NCI-H526 (cell line): ENCODE measurements at regions not wholly inside any gene's neighbourhood (a gene's known extent, or its start where the extent isn't known, plus 50 kb on each side); places are given as distances from the start of the nearest gene placed in this dataset.
"Not testable (repeated sequence)": the region's sequence is repeated elsewhere in the genome, so short reads cannot be mapped to it uniquely, and the experiment has no call there.

Source experiments
- DNase-seq, 2 experiments: peaks; one replicate each; lab custom pipeline; 2025; lab: John Stamatoyannopoulos, UW

DNA sequence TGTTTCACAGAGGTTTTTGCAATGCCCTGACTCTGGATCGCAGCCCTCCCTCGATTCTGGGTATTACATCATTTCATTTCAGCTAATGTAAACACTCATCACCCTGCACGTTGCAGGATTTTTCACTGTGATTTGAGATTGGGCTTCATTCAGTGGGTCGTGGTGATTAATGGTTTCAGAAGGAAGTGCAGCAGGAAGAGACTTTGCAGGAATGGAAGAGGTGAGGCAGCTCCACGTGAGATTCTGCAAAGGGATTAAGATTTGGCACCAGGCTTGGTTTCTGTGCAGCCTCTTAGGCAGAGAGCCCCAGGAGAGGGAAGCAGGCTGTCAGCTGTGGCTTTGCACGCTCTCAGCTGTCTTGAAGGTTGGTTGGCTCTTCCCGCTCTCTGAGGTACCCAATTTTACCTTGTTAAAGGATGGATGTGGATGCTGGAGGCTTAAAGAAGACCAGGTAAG lies 95.2 kb downstream of the PLCE1 start:
- DNase-seq: no peak

GRCh38 chr10:94091649-94092048 lies 97.9 kb downstream of the PLCE1 start:
- no peak for DNase-seq

DNA sequence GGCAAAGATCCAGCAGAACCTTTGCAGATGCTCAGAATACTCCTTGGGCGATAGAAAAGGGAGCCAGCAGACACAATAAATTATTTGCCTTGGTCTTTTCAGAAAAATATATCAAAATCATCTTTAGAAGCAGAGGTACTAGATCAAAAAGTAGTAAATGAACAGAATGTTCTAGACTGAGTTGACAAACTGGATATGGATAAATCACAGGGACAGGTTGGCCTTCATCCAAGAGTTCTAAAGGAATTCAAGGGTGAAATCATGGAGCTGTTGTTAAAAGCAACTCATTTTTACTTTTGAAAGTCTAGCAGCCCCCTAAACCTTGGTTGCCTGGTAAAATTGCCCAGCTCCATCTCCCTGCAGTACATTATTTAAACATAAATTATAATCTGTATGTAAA lies 99.1 kb downstream of the PLCE1 start:
- DNase-seq: no peak

DNA sequence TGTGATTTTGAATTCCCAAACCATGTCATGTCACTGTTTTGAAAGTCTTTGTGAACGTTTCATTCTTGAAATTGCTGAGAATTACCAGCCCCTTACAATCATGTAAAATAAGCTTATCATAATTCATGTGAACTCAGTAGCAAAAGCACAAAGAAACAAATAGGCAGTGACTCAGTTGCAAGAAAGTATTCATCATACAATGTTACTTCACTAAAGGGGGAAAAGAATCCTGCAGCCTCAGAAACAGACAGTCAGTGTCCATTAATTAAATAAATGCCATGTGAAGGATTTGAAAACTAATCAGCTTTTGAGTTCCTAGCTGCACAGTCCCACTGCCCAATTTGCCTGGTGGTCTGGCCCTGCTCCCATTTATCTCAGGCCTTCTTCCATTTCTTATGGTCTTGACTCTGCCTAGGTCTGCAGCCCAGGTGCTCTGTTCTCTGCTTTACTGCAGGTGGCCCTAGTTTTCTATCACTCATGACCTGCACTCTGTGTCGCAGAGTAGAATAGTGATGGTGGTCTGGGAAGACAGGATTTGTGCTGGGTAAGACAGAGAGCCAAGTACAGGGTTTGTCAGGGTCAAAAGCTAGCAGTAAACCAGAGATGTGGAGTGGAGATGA lies 99.7 kb downstream of the PLCE1 start:
- no peak for DNase-seq

DNA sequence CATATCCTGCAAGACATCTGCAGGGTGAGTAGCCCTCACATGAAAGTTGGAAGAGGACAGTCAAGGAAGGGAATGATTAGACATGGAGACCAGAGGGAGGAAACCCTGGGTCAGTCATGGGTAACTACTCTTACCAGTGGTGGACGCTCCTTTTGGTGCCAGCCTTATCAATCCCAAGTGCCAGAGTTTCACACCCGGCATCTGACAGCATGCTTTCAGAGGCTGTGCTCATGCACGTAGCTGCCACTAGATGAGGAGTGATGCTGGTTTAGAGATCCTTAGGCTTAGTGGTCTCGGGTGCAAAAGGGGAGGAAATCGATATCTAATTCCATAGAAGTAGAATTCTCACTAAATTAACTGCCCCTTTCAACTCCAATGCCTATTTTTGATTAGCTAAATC lies 100.8 kb downstream of the PLCE1 start:
- no peak for DNase-seq

- no peak for DNase-seq
Measured at GRCh38 chr10:94097656-94098055, 103.9 kb downstream of the PLCE1 start.

- DNase-seq: no peak
Measured at GRCh38 chr10:94098896-94099295, 105.2 kb downstream of the PLCE1 start.

GRCh38 chr10:94101894-94102293 lies 108.2 kb downstream of the PLCE1 start:
- DNase-seq: no peak

- no peak for DNase-seq
Measured at GRCh38 chr10:94102436-94102835, 108.7 kb downstream of the PLCE1 start.

- DNase-seq: no peak
Measured at GRCh38 chr10:94103192-94103591, 109.5 kb downstream of the PLCE1 start.

DNA sequence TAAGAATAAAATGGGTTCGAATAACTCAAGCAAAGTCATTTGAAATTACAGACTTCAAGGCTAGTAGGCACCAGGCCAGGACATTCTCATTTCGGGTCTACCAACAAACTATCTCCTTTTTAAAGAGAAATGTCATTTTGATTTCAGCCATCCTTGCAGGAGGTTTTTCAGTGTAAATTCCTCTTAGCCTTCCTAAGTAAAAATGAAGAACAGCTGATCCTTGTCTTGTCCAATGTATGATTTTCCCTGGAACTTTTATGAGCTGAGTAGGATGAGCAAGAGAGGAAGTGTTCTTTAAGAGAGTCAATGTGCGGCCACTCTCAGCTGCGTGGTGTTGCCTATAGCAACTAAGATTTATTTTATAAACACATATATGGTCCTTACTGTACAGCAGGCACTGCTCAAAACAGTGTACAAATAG lies 110.1 kb downstream of the PLCE1 start:
- DNase-seq: no peak

DNA sequence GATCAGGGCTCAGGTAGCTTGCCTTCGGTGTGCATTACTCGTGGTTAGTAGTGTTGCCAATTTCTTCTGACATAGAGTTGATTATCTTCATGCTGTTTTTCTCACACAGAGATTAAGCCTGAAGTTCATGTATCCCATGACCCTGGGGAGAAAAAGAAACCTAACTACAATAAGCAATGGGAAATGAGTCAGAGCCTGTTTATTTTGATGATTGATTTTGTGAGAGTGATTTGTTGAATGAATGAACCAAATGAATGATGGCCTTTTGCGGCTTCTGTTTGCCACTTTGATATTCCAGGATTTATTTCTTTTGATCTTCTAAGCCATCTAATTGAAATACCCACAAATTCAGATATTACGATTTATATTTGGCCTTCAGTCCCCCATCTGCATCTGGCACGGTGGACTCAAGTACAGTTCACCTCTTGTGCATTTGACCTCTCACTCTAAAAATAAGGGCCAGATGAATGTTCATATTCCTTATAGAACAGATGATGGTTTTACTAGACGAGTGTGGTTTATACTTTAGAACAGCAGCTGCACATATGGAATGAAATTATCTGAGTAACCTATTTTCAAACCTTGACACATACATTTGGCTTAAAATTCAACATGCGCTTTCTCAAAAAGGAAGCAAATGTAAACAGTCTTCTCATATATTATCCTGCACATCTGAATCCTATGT lies 110.7 kb downstream of the PLCE1 start:
- DNase-seq: no peak

DNA sequence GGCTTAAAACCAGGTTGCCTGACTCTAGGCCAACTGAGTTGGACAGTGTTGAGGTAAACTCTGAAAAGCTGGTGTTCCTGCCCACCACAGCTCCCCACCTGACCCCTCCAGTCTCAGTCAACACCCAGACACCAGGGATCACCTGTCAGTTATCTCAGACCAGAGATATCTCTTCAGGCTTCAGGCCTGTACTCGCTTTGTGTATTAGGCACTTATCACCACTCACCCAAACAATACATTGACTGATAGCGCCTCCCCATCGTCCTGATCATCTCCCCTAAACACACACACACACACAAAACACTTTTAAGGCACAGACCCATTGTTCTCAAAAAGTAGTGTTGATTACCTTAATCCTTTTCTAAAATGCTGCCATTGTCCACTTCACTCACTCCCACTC lies 111.5 kb downstream of the PLCE1 start:
- no peak for DNase-seq

GRCh38 chr10:94107191-94107590 lies 113.5 kb downstream of the PLCE1 start:
- no peak for DNase-seq

DNA sequence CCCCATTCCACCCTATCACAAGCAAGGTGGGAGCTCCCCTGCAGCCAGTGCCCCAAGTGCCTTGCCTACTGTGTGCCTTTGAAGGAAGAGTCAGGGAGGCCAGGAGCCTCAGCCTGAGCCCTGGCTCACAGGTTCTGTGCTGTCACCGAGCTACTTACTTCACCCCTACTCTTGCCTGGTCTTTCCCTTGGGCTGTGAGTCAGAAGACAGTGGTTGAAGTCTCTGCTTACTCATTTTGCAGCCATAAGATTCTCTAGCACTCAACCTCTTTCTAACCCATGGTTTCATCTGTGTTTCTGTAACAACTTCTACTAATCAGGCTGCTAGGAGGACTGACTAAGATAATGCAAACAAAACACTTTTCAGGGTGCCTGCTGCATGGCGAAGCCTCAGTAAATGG lies 114.5 kb downstream of the PLCE1 start:
- no peak for DNase-seq

DNA sequence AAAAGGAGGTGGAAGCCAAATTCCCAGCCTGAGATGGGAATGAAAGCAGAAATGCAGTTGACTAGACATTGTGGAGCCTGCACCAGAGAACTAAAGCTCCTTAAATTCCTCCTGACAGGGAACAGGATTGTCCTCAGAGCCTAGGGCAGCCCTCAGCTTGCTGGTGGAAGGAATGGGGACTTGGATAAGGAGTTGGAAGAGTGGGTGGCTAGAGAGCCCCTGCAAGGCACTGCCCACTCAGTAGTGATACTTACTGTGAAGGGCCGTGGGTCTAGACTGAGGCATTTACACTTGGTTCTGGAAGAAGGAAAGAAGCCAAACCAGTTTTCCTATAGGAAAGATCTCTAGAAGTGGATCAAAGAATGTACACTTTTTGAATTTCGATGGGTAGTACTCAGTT lies 117.6 kb downstream of the PLCE1 start:
- no peak for DNase-seq

GRCh38 chr10:94112321-94112720 lies 118.6 kb downstream of the PLCE1 start:
- DNase-seq: no peak

DNA sequence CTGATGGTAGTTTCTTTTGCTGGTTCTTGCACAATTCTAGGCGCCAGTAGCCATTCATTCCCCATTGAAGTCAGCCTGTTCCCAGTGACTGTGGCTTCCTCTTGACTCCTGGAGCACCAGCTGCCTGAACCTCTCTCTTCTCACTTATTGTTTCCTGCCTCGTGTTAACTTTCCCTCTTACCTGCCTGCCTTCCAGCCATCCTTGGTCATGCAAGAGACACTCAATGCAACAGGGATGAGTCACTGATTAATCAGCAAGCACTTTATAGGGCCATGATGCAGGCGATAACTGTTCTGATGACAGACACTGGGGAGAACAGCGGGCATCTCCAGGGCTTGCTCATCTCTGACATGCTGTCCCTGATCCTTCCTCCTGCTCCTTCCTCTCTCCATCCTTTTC lies 122.0 kb downstream of the PLCE1 start:
- no peak for DNase-seq

DNA sequence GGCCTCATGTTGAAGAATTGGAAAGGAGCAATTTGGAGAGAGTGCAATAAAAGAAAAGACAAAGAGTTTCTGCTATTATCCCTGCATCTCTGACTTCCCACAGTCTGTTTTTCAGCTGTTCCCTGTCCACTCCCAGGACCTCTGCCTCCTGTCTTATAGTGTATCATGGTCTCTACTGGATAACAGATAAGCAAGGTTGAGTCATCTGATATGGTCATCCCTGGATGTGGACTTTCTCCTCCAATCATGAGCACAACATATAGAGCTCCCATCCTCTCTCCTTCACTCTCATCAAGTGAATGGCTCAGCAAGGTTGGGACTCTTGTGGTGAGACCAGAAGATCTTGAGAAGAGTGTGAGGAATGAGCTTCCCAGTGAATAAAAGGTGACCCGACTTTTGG lies 123.1 kb downstream of the PLCE1 start:
- DNase-seq: no peak

DNA sequence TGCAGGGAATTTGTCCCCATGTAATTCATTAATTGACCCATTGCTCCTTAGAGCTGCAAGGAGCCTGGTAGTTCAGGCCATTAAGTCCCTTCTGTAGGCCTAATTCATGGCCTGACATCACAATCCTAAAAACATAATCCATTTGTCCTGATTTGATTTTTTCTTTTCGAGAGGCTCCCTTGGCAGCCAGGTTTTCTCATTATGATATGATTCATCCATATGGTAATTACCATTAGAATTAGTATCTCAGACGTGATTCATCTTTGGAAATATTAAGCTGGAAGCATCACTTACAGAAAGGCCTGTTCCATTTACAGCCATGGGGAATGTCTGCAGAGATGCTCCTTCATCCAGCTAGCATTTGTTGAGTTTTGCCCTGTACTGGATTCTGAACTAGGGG lies 128.5 kb downstream of the PLCE1 start:
- DNase-seq: no peak

GRCh38 chr10:94123258-94123995 lies 129.7 kb downstream of the PLCE1 start:
- no peak for DNase-seq

GRCh38 chr10:94124147-94124546 lies 130.4 kb downstream of the PLCE1 start:
- not testable (repeated sequence) for DNase-seq

DNA sequence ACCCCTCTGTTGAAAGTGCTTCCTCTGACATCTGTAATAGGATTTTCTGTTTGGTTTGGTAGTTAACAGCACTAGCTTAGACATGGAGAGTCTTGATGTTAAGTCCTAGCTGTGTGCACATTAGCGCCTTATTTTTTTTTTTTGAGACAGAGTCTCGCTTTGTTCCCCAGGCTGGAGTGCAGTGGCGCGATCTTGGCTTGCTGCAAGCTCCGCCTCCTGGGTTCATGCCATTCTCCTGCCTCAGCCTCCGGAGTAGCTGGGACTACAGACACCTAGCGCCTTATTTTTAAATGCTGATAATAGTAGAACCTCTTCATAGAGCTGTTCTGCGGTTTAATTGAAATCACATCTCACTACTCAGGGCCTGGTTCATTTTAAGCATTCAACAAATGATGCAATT lies 131.5 kb downstream of the PLCE1 start:
- not testable (repeated sequence) for DNase-seq
